ENCODE measurements at regions not wholly inside any gene's neighbourhood (a gene's known extent, or its start where the extent isn't known, plus 50 kb on each side); places are given as distances from the start of the nearest gene placed in this dataset.

DNA sequence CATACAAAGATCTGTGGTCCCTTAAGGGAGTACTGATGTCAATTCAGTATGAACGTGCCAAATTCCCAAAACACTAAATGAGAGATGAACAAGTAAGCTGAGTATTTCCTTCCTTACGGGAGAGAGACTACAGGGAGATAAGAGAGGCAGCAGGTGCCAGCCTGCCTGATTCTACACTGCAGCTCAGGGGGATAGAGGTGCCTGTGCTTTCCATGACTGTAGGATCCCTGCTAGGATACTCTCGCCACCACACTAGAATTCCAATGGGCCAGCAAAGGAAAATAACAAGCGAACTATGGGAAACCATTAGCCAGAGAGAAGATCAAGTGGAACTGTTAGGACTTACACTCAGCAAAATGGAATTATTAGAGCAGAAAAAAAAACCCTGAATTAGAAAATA, 198.5 kb upstream of the BTBD3 start:
- no peak overlapping the region for H3K4me3 ChIP-seq
- no peaks in the 10 kb centered on the region for H3K36me3 ChIP-seq
- H3K27me3 ChIP-seq (ENCODE audit: low read depth) = no peaks in the 10 kb centered on the region
- DNase-seq = no peak
- no peaks in the 10 kb centered on the region for H3K4me1 ChIP-seq
- TF ChIP-seq CTCF (IDR thresholded peaks at IDR 0.05; ENCODE audit: borderline replicate concordance) = no peak
- no peaks in the 10 kb centered on the region for H3K9me3 ChIP-seq (replicated peaks)
- intact Hi-C loops (cut with micrococcal nuclease) = no loop called here
- no peak overlapping the region for H3K27ac ChIP-seq (replicated peaks)

DNA sequence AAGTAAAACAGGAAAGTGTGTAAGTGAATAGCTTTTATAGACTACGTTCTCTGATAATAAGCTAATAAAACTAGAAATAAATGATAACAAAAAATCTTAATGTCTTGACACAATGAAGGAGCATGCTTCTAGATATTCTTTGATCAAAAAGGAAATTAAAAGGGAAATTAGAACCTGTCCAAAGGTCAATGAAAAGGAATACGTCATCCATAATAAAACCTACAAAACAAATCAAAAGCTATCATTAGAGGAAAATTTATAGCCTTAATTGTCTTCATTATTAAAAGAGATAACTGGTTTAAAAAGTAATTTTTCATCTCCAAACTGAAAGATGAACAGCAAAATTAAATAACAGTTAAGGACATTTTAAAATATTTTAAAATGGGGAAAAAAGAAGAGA, 196.3 kb upstream of the BTBD3 start:
- Histone ChIP-seq H3K9me3 (replicated peaks) (no peaks in the 10 kb centered on the region), H3K4me3 (no peak overlapping the region), H3K27ac (replicated peaks) (no peak overlapping the region), H3K36me3 (no peaks in the 10 kb centered on the region), H3K4me1 (no peaks in the 10 kb centered on the region), H3K27me3 (ENCODE audit: low read depth) (no peaks in the 10 kb centered on the region)
- DNase-seq = no peak
- TF ChIP-seq CTCF (IDR thresholded peaks at IDR 0.05; ENCODE audit: borderline replicate concordance) = no peak
- intact Hi-C loops (cut with micrococcal nuclease) = no loop called here

DNA sequence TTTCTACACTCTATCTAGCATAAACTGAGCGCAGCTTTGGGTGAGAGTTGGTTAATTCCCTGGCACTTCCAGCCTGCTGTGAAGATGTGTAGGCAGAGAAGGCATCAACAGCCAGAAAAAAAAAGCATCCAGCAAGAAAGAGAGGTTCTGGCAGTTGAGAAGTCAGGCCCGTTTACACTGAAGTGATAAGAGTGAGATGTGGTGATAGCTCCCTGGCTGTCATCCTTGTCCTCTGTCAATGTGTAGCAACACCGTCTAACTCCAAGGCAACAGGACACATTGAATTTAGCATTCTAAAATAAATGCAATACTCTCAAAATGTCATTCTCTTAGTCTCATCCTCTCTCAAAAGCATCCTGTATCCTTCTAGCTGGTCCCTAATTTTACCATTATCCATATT, 193.6 kb upstream of the BTBD3 start:
- intact Hi-C loops (cut with micrococcal nuclease) = no loop called here
- Histone ChIP-seq H3K27ac (replicated peaks) (no peak overlapping the region), H3K27me3 (ENCODE audit: low read depth) (no peaks in the 10 kb centered on the region), H3K36me3 (no peaks in the 10 kb centered on the region), H3K4me3 (no peak overlapping the region), H3K9me3 (replicated peaks) (no peaks in the 10 kb centered on the region), H3K4me1 (no peaks in the 10 kb centered on the region)
- TF ChIP-seq CTCF (IDR thresholded peaks at IDR 0.05; ENCODE audit: borderline replicate concordance) = no peak
- DNase-seq = no peak

GRCh38 chr20:11726026-11726425, 191.7 kb upstream of the BTBD3 start:
- no peak for TF ChIP-seq CTCF (IDR thresholded peaks at IDR 0.05; ENCODE audit: borderline replicate concordance)
- H3K4me1 ChIP-seq = no peaks in the 10 kb centered on the region
- H3K36me3 ChIP-seq = no peaks in the 10 kb centered on the region
- intact Hi-C loops (cut with micrococcal nuclease) = no loop called here
- H3K9me3 ChIP-seq (replicated peaks) = peaks cover 8% of the 10 kb centered on the region
- no peak for DNase-seq
- H3K27ac ChIP-seq (replicated peaks) = no peak overlapping the region
- no peak overlapping the region for H3K4me3 ChIP-seq
- H3K27me3 ChIP-seq (ENCODE audit: low read depth) = no peaks in the 10 kb centered on the region

GRCh38 chr20:11727708-11728107, 190.0 kb upstream of the BTBD3 start:
- H3K36me3 ChIP-seq = no peaks in the 10 kb centered on the region
- H3K4me1 ChIP-seq = no peaks in the 10 kb centered on the region
- DNase-seq = no peak
- no peak overlapping the region for H3K4me3 ChIP-seq
- peaks cover 19% of the 10 kb centered on the region for H3K9me3 ChIP-seq (replicated peaks)
- intact Hi-C loops (cut with micrococcal nuclease) = no loop called here
- H3K27me3 ChIP-seq (ENCODE audit: low read depth) = no peaks in the 10 kb centered on the region
- TF ChIP-seq CTCF (IDR thresholded peaks at IDR 0.05; ENCODE audit: borderline replicate concordance) = no peak
- H3K27ac ChIP-seq (replicated peaks) = no peak overlapping the region

GRCh38 chr20:11728937-11729336, 188.8 kb upstream of the BTBD3 start:
- Histone ChIP-seq H3K27ac (replicated peaks) (no peak overlapping the region), H3K4me1 (no peaks in the 10 kb centered on the region), H3K27me3 (ENCODE audit: low read depth) (no peaks in the 10 kb centered on the region), H3K36me3 (no peaks in the 10 kb centered on the region), H3K9me3 (replicated peaks) (peaks cover 23% of the 10 kb centered on the region), H3K4me3 (no peak overlapping the region)
- DNase-seq = no peak
- intact Hi-C loops (cut with micrococcal nuclease) = no loop called here
- no peak for TF ChIP-seq CTCF (IDR thresholded peaks at IDR 0.05; ENCODE audit: borderline replicate concordance)
